ENCODE measurements at regions not wholly inside any gene's neighbourhood (a gene's known extent, or its start where the extent isn't known, plus 50 kb on each side); places are given as distances from the start of the nearest gene placed in this dataset.
A peak's percentile ranks its signal among the peaks of the same experiment; 100 is the strongest.

DNA sequence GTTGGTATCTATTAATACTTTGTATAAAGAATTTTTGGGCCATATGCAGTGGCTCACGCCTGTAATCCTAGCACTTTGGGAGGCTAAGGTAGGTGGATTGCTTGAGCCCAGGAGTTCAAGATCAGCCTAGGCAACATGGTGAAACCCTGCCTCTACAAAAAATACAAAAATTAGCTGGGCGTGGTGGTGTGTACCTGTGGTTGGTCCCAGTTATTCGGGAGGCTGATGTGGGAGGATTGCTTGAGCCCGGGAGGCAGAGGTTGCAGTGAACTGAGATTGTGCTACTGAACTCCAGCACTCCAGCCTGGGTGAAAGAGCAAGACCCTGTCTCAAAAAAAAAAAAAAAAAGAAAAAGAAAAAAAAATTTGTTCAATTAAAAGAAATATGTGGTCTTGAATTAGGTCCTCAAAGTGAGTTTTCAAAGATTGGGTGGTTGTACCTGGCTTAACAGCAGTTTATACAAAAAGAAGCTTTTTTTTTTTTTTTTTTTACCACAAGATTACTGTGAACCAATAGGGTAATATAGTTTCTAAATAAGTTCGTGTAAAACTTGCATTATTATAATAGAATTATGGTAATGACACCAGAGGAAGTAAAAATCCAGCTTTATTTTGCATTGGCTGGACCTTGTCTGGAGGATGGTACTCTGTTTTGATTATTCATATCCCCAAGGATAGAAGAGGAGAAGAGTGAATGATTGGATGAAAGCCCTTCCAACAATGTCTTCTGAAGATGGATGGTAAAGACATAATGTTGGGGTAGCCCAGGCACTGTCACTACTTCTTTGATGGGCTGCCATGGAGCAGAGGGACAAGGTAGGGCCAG, 210.3 kb downstream of the MYCN start:
- no peak for DNase-seq (ENCODE audit: low read depth)
- in situ Hi-C loops (cut with HindIII; ENCODE audit: low pct_unique_long_range_greater_than_20kb, low sequenced_read_pairs), result no loop called here

DNA sequence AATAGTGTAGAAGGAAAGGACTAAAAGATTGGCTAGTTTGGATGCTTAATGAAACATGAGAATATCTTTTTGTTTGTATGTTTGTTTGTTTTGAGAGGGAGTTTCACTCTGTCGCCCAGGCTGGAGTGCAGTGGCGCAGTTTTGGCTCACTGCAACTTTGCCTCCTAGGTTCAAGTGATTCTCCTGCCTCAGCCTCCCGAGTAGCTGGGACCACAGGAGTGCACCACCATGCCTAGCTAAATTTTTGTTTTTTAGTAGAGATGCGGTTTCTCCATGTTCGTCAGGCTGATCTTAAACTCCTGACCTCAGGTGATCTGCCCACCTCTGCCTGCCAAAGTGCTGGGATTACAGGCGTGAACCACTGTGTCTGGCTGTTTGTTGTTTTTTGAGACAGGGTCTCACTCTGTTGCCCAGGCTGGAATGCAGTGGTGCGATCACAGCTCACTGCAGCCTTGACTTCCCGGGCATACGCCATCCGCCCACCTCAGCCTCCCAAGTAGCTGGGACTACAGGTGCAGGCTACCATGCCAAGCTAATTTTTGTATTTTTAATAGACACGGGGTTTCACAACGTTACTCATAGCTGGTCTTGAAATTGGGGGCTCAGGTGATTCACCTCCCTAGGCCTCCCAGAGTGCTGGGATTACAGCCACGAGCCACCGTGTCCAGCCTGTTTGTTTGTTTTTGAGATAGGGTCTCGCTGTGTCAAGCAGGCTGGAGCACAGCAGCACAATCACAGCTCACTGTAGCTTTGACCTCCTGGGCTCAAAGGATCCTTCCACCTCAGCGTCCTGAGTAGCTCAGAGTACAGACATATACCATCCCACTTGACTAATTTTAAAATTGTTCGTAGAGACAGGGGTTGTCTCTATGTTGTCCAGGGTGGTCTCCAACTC, 209.2 kb downstream of the MYCN start:
- no peak for DNase-seq (ENCODE audit: low read depth)
- in situ Hi-C loops (cut with HindIII; ENCODE audit: low pct_unique_long_range_greater_than_20kb, low sequenced_read_pairs), result no loop called here

- in situ Hi-C loops (cut with HindIII; ENCODE audit: low pct_unique_long_range_greater_than_20kb, low sequenced_read_pairs), result no loop called here
- no peak for DNase-seq (ENCODE audit: low read depth)
Observed at GRCh38 chr2:16148632-16149348, 208.4 kb downstream of the MYCN start.

GRCh38 chr2:16142383-16143361, 202.3 kb downstream of the MYCN start:
- DNase-seq (ENCODE audit: low read depth), result peak; percentile 25
- in situ Hi-C loops (cut with HindIII; ENCODE audit: low pct_unique_long_range_greater_than_20kb, low sequenced_read_pairs), result no loop called here

GRCh38 chr2:16141641-16141921, 201.2 kb downstream of the MYCN start:
- in situ Hi-C loops (cut with HindIII; ENCODE audit: low pct_unique_long_range_greater_than_20kb, low sequenced_read_pairs), result no loop called here
- no peak for DNase-seq (ENCODE audit: low read depth)

DNA sequence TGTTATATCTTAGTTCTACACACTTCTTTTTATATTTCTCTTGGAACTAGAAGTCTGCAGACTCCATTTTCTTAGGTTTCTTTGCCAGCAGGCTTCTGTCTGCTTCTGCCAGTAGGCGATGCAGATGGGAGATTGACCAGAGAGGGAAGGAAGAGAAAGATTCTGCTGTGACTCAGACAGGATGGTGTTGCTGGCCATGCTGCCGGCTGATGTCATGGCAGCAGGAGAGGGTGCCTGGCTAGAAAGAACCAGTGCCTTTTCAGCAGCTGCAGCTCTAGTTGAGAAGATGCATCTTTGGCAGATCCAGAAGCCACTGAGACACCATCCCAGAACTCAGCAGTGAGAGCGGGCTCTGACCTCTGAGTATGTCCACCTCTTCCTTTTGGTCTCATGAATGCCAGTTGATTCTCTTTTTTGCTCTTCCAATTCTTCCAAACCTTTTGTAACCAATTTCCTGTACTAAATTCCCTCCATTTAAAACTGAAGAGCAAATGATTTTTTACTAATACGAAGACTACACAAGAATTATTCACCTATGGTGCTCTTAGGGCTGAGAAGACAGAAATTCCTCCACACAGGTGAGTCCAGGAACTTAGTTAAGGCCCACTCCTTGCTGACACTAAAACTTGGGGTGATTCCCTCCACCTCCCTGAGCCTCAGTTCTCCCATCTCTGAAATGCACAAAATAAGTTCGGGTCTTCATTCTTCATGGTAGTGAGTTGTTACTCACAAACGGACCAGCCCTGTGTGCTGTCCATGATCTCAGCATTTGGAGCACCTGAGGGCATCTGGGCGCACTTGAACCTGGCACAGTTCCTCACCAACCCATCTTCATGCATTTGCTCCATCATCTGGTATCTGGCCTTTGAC, 200.7 kb downstream of the MYCN start:
- no peak for DNase-seq (ENCODE audit: low read depth)
- in situ Hi-C loops (cut with HindIII; ENCODE audit: low pct_unique_long_range_greater_than_20kb, low sequenced_read_pairs), result no loop called here

DNA sequence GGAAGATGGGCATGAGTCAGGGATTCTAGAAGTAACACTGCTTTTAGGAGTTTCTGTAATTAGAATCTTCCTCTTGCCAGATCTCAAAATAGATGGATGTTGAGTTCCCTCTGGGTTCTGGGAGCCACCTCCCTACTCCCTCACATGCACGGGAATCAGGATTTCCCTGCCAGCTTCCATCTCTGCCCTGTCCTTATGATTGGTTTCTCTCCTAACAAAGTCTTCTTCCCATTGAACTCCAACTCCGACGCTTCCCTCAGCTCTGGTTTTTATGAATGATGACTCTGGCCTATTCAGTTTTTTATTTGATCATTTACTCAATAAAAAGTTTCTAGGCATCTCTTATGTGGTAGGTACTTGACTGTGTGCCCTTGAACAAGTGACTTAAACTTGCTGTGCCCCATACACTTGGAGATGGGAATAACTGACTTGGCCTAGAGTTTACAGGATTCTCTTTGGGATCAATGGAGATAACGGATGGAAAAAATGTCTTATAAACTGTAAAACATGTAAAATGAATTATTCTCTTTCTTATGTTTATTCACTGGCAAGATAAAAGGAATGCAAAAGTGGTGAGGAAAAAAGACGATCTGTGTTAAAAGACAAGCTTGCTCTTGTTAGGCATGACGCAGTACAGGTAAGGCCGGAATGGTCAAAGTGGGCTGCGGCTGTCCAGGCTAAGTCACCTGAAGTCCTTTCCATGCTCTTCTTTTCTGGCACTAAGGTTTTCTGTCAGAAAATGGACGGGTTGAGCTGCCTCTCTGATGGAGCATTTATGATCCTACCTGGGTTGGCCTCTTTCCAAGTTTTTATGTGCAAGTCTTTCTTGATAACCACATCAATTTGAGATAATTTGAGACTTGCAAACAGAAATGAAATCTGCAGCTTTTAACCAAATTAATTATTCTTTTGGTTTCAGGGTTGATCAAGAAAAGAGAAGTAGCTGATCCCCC, 199.6 kb downstream of the MYCN start:
- in situ Hi-C loops (cut with HindIII; ENCODE audit: low pct_unique_long_range_greater_than_20kb, low sequenced_read_pairs), result no loop called here
- no peak for DNase-seq (ENCODE audit: low read depth)

DNA sequence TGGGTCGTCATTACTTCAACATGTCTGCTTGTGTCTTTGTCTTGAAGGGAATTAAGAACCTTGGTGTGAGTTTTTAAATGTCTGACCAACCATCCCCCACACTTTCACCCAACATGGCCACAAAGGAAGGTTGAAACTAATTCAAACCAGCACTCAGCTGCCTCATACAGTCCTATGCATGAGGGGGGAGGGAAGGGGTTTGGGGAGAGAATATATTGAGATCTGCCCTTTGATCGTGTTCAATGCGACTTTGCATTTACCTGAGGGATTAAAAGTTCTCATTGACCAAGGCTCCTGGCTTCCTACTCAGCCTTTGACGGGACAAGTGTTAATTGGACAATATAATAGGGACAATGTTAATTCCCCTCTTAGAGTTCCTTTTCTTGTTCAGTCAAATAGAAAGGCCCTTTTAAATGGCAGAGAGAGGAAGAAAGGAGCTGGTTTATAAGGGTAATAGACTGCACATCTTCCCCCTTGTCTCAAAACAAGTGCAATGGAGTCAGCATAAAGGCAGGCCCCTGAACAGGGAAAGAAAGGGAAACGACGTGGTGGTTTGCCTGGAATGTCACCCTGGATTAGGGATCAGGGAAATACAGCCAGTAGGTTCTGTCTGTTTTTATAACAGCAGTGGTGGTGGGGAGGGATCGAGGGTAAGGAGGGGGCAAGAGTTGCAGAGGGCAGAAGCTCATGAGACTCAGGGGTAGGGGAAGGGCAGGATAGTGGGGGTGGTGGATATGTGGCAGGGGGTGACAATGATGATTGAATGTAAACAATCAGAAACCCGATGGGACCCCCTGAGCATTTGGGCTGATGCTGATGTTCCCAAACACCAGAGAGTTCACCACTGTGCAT, 198.7 kb downstream of the MYCN start:
- in situ Hi-C loops (cut with HindIII; ENCODE audit: low pct_unique_long_range_greater_than_20kb, low sequenced_read_pairs), result no loop called here
- no peak for DNase-seq (ENCODE audit: low read depth)

DNA sequence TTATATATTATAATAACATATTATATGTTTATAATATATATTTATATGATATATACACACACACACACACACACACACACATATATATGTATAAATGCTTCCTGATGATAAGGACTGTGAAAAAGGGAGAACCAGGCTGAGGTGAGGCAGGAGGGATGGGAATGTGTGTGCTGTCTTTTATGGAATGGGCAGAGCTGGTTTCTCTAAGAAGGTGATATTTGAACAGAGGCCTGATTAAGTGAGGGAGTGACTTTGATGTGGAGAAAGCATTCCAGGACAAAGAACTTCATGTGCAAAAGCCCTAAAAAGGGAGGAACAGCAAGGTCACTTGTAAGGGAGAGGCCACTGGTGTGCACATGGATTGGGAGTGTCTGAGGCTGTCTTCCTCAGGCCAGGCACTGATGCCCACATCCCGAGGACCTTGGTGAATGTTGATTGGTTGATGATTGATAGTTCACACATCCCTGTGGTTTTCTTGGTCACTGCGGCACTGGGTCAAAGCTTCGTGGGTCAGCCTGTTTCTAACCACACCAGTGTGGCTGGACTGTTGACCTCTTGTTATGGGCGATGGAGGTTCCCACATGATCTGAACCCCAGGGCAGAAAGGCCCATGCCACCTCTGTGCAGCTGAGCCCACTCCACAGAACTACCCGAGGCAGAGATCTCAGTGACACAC, 196.9 kb downstream of the MYCN start:
- in situ Hi-C loops (cut with HindIII; ENCODE audit: low pct_unique_long_range_greater_than_20kb, low sequenced_read_pairs), result no loop called here
- DNase-seq (ENCODE audit: low read depth), result no peak

DNA sequence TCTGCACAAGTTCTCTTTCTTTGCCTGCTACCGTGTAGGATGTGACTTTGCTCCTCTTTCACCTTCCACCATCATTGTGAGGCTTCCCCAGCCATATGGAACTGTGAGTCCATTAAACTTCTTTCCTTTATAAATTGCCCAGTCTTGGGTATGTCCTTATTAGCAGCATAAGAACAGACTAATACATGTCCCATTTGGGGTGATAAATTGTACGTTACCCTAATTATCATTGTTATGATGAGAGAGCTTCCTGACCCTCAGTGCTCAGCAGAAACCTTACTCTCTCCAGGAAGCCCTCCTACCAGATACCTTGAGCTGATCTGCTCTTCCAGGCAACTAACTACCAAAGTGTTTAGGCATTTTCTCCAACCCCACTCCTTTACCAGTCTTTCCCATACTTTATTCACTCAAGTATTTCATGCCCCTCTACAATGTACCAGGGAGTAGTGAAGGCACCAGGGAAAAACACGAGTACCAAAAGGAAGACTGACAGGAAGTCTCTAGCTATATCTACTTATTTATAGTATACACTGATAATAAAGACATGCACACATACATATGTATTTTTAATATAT, 196.2 kb downstream of the MYCN start:
- in situ Hi-C loops (cut with HindIII; ENCODE audit: low pct_unique_long_range_greater_than_20kb, low sequenced_read_pairs), result no loop called here
- DNase-seq (ENCODE audit: low read depth), result no peak

DNA sequence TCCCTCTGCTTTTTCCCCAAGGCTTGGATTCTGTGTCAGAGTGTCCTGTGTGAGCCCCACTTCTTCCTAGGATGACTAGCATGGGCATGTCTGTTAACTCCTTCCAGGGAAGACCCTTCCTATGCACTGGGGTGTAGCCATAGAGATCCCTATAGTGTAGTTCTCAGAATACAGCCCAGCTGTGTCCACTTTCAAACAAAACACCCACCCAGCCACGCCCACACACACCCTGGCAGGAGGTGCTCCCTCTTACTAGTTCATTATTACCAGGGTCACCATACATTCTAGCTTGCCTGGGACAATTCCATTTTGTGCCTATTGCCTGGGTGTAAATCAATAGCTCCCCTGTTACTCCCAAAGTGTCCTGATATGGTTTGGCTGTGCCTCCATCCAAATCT, 195.6 kb downstream of the MYCN start:
- in situ Hi-C loops (cut with HindIII; ENCODE audit: low pct_unique_long_range_greater_than_20kb, low sequenced_read_pairs), result no loop called here

DNA sequence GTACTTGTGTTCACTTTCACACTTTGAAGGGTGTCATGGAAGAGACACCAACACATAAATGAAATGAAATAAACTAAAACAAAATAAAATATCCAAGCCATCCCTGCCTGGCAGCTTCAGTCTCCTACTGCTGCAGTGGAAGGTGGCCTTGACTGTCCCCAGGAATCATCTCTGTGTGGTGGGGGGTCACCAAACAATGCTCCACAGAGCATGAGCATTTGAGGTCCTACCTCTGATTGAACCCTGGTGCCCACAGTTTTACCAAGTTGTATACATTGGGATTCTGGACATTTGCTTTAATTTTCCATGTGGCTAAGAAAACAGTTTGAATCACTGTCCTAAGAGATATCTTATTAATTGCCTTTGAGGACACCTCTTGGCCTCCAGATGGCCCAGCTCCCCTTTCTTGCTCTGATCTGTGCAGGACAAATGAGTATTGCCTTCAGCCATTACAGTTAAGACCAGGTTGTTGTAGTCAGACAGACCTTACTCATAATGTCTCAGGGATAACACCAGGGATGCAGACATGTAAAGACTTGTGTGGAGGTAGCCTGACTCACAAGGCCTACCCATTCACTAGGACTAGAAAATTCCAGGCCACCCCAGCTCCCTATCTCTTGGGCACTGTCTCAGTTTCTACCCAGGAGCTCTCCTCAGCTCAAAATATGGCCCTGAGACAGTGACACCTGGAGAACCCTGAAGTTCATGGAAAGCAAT, 195.0 kb downstream of the MYCN start:
- DNase-seq (ENCODE audit: low read depth), result no peak
- in situ Hi-C loops (cut with HindIII; ENCODE audit: low pct_unique_long_range_greater_than_20kb, low sequenced_read_pairs), result no loop called here

More for the DNA sequence above, 195.6 kb downstream of the MYCN start:
- DNase-seq (ENCODE audit: low read depth), result no peak

DNA sequence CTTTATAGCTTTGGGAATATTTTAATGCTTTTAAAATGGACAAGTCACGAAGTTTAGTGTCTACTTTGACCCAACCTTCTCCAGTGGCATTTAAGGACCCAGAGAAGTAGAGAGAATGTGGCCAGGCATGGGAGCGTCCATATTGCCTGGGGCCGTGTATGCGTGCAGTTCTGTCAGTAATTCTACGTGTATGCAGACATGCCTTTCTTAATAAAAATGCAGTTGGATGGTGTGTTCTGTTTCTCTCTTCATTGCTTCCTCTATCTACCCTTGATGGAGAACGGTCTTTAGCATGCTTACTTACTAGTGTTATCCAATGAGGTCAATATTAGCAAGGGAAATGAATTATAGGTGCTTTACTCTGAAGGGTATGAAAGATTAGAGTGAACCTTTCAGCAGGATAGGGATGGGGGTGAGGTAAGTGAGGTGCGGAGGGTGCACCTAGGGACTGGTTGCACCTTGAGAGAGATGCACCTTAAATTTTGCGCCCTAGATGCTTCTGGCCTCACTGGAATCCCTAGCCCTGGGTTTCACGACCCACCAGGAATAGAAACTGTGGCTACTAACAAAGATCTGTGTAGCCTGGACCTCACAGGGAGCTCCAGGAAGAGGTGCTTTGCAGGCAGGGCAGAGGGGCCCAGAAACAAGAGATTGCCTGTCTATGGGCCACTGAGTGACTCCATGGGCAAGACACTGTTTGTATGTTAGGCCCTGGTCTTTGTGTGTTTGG, 194.3 kb downstream of the MYCN start:
- in situ Hi-C loops (cut with HindIII; ENCODE audit: low pct_unique_long_range_greater_than_20kb, low sequenced_read_pairs), result no loop called here
- no peak for DNase-seq (ENCODE audit: low read depth)
